ENCODE measurements at regions not wholly inside any gene's neighbourhood (a gene's known extent, or its start where the extent isn't known, plus 50 kb on each side); places are given as distances from the start of the nearest gene placed in this dataset.

DNA sequence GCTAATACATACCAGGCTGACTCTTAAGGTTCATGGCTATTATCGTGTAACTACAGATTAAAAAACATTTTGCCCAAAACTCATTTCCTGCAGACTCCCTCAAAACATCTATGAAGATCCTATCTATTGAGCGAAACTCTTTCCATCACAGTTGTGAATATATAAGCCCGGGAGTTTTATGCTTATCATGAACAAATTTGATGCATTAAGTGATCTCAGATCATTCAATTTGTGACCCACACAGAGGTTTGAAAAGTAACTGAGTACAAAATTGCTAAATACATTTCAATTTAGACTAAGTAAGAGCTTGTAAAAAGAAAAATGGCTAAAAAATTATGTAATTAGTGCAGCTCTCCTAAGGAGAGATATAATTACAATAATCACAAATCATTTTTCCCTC is 1228.8 kb upstream of the TENM4 start:
- TF ChIP-seq, protein P1, sequence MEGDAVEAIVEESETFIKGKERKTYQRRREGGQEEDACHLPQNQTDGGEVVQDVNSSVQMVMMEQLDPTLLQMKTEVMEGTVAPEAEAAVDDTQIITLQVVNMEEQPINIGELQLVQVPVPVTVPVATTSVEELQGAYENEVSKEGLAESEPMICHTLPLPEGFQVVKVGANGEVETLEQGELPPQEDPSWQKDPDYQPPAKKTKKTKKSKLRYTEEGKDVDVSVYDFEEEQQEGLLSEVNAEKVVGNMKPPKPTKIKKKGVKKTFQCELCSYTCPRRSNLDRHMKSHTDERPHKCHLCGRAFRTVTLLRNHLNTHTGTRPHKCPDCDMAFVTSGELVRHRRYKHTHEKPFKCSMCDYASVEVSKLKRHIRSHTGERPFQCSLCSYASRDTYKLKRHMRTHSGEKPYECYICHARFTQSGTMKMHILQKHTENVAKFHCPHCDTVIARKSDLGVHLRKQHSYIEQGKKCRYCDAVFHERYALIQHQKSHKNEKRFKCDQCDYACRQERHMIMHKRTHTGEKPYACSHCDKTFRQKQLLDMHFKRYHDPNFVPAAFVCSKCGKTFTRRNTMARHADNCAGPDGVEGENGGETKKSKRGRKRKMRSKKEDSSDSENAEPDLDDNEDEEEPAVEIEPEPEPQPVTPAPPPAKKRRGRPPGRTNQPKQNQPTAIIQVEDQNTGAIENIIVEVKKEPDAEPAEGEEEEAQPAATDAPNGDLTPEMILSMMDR (IDR thresholded peaks at IDR 0.05; ENCODE audit: low read length): no peak
- no peak for TF ChIP-seq EZH2 (IDR thresholded peaks at IDR 0.05; ENCODE audit: borderline replicate concordance, low read length)

Measured in OCI-LY1 (cell line).